T follicular helper cell (primary cell): ENCODE measurements at regions not wholly inside any gene's neighbourhood (a gene's known extent, or its start where the extent isn't known, plus 50 kb on each side); places are given as distances from the start of the nearest gene placed in this dataset.
"Not testable (repeated sequence)": the region's sequence is repeated elsewhere in the genome, so short reads cannot be mapped to it uniquely, and the experiment has no call there.

ENCODE experiments used
- DNase-seq: peaks from one replicate; pipeline ENCODE4 v3.0.0-alpha.2; 2020; ENCODE audit warnings: low read depth

- DNase-seq: no peak
Measured at GRCh38 chr5:87751824-87752223, 339.1 kb upstream of the CCNH start.

- DNase-seq: no peak
Measured at GRCh38 chr5:87746891-87747377, 334.2 kb upstream of the CCNH start.

GRCh38 chr5:87746341-87746740, 333.6 kb upstream of the CCNH start:
- no peak for DNase-seq

DNA sequence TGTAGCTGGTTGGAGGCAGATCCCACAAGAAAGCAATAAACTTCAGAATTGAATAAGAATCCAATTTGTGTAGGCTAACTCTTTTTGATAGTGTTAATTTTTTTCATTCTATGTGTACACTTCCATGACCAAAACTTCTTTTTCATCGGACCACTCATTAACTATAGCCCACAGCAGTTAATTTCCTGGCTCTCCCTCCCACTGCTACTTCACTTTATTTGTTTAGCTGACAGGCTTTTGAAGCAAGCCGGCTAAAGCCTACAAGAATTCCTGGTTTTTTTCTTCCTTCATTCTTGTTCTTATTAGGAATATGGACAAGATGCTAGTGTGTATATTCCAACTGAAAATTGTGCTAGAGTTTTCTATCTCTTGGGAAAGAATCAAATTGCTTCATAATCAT, 329.2 kb upstream of the CCNH start:
- no peak for DNase-seq

DNA sequence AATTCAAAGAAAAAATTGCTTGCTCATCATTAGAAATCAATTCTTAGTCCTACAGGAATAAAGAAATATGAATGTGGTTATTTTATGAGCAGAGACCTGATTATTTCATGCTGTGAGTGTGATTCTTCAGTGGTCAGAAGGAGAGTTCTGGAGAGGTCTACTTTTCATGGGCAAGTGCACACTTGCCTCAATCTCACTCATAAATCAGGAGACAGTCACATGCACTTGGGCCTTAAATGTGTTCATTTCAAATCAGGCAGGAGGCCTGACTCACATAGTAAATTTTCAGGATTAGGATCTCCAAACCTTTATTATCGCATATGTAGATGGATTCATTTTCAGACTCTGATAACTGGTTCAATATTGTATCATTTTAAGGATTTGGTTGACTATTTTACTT, 323.2 kb upstream of the CCNH start:
- no peak for DNase-seq

DNA sequence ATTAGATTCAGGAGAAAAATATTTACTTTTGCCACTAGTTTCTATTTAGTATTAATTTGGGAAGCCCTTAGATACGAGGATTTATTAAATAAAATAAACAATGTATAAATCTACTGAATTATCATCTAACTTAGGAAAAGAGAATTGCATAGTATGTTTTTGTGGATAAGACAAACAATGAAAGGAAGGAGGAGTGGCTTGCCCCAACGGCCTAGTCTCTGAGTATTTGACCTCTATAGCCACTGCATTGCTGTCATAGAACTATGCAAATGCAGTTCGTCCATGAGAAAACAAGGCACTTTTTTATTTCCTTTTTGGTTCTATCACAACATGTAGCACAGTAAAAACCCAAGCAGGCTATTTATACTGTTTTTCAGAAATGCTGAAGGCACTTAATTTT, 321.2 kb upstream of the CCNH start:
- no peak for DNase-seq

- DNase-seq: no peak
Measured at GRCh38 chr5:87732875-87733768, 320.4 kb upstream of the CCNH start.

DNA sequence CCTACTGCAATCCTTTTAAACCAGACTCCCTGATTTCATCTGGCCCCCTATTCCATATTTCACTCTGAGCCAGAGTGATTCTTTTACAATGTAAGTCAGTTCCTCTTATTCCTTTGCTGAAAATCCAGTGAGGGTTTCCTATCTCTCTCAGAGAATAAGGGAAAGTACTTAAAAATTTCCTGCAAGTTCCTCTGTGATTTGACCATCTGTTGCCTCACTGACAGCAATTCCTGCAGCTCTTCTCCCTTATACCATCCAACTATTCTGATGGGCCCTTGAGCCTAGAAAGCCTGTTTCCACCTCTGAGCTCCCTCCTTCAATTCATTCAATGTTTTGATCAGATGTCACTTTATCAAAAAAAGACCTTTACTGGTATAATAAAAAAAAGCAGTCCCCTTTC, 317.1 kb upstream of the CCNH start:
- no peak for DNase-seq

- DNase-seq: no peak
Measured at GRCh38 chr5:87722286-87722685, 309.6 kb upstream of the CCNH start.

GRCh38 chr5:87718224-87718925, 305.6 kb upstream of the CCNH start:
- not testable (repeated sequence) for DNase-seq

GRCh38 chr5:87717761-87718160, 305.0 kb upstream of the CCNH start:
- no peak for DNase-seq

DNA sequence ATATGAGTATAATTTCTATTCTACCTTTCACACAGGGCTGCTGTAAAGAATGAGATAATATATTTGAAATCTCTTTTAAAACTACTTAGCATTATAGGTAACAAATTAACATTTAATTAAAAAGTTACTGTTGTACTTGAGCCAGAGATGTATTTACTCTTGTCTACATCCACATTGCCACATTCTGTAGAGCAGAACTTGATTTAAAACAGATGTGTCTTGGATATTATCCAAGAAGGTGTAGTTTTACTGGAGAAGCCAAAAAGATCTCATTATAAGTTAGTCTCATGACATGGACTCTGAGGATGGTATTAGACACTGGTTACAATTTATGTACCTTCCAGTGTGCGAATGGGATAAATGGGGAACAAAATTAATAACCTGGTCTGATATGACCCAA, 293.1 kb upstream of the CCNH start:
- no peak for DNase-seq

DNA sequence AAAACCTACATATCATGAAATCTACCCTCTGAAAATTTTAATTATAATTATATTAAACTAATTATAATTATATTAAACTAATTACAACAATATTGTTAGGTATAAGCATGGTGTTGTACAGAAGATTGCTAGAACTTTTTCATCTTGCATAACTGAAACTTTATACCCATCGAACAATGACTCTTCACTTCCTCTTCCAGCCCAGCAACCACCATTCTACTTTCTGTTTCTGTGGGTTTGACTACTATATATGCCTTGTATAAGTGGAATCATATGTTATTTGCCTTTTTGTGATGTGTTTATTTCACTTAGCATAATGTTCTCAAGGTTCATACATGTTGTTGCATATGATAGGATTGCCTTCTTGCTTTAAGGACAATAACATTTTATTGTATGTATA, 274.2 kb upstream of the CCNH start:
- no peak for DNase-seq

DNA sequence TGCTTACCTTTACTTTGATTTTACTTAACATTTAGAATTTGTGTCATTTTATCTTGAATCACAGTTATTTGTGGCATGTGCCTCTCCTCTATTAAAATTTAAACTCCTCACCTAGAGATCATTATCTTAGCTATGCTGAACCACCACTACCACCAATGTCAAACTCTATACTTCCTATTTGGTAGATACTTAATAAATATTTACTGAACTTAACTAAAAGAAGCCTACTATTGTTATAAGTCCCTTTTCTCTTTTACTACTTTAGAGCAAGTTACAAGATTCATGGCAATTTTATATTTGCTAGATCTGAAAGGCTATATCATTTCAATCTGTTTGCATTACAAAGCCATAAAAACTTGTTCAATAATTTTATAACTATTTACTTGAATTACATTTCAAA, 273.3 kb upstream of the CCNH start:
- no peak for DNase-seq

DNA sequence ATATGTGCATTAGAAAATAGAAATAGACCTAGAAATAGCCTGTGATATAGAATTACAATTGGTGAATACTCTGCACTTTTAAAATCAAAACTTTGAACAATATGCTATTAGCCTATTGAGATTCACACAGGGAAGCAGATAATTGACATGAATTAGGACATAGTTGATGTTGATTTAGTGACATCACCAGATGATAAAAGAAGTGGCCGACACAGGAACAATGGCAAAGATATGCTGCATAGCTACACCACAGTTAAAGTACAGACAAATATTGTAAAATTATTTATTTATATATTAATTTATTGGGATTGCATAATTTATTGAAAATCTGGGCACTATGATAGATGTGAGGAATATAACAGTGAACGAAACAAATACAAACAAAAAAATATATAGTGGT, 261.5 kb upstream of the CCNH start:
- no peak for DNase-seq

DNA sequence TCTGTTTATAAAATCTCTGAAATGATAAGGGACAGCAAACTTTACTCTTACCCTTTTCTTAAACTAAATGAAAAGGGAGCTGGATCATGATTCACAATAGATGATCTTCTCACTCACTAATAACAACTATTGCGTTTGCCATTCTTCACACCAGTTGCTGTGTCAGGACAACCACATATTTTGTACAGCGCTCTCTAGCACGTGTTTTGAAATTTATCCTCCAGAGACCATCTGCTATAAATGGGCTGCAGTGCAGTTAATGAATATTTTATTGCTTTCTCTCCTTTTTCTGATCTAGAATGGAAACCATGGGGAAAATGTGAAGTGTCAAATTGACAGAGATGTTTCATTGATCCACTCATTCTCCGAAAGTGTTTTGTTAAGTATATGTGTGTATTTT, 258.4 kb upstream of the CCNH start:
- no peak for DNase-seq

DNA sequence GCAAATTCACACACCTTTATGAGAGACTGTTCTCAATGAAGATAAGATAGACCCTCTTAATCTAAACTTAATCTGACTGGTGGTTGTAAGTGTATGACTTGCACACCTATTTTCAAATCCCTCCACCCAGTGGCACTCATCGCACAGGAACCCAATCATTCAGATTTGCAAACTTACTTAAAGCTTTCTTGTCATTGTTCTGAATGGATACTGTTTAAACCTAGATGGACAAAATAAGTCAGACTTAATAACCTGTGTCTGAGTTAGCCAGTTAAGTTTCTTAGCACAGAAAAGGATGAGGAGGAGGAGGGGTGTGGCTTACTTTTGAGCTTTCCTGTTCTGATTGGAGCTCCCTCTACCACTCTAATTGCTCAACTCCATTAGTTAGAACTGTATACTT, 252.4 kb upstream of the CCNH start:
- DNase-seq: no peak

GRCh38 chr5:87661784-87662566, 249.2 kb upstream of the CCNH start:
- no peak for DNase-seq

DNA sequence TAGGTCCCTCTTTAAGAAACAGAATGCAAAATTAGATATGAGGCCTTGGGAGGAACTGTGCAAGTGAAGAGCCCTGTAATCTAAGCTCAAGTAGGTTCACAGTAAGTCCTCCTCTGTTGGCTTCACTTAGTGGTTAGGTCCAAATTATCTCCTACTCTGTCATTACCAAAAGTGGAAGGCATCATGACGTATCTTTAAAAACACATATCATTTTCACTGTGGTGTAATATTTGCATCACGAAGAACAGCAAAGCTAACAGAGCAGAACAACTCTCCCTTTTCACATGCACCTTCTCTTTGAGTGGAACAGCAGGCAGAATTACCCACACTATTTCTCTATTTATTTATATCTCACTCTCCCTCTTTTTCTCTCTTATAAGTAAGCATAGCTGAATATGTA, 240.5 kb upstream of the CCNH start:
- DNase-seq: no peak

GRCh38 chr5:87650284-87650683, 237.6 kb upstream of the CCNH start:
- no peak for DNase-seq

- DNase-seq: no peak
Measured at GRCh38 chr5:87649455-87649854, 236.7 kb upstream of the CCNH start.

- no peak for DNase-seq
Measured at GRCh38 chr5:87645224-87645623, 232.5 kb upstream of the CCNH start.

DNA sequence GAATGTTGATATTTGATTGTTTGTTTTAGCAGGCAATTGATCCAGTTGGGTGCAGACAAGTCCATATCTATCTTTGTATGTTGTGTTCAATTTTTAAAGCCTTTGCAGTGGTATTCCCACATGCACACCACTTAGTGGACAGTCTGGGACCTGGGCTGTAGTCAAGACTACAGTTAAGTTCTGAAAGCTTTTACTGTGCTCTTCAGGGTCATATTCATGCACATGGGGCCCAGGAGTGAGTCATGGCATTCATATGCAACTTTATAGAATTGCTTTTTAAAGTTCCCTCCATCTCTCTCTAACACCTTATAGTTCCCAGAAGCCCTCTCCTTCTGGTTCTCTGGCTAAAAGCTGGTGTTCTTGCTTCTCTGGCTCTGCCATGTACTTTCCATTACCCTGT, 228.2 kb upstream of the CCNH start:
- DNase-seq: no peak
